GM21737 (cell line): ENCODE measurements at regions not wholly inside any gene's neighbourhood (a gene's known extent, or its start where the extent isn't known, plus 50 kb on each side); places are given as distances from the start of the nearest gene placed in this dataset.

Experiments used
- ATAC-seq: cut with Tn5 transposase; IDR thresholded peaks from one replicate; pipeline ENCODE4 v1.9.1; 2021; ENCODE audit warnings: mild to moderate bottlenecking, moderate library complexity; ENCODE audit not compliant: unreplicated experiment

DNA sequence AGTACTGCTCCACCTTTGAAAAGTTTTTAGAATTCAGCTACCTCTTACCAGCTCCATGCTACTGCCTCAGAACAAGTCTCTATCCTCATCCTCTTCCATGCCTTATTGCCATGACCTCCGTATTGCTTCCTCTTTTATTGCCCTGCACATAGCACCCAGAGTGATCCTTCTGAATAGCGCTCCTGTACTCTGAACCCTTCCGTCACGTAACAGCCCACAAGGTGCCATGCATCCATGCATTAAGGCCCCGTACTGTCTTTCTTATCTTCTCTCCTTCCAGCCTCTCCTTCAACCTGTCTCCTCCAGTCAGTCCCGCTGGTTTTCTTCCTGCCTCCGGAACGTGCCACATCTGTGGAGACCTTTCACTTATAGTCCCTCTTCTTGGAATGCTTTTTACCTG is 273.3 kb upstream of the SEMA6A start:
- no peak for ATAC-seq

DNA sequence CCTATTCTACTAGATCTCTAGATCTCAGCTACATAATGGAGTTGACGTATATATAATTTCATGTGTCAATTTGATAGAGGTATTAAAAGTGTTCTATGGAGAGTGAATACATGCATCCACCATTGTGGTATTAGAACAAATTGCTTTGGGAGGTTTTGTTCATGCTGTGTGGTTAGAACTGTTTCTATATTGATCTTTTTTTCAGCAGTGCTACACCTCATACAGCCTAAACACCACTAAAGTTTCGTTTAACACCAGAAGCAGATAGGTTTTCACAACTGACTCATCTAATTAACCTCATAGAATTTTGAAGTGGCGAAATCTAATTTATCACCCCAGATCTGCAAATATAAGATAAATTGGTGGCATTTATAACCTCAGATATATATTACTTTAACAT is 269.4 kb upstream of the SEMA6A start:
- no peak for ATAC-seq

DNA sequence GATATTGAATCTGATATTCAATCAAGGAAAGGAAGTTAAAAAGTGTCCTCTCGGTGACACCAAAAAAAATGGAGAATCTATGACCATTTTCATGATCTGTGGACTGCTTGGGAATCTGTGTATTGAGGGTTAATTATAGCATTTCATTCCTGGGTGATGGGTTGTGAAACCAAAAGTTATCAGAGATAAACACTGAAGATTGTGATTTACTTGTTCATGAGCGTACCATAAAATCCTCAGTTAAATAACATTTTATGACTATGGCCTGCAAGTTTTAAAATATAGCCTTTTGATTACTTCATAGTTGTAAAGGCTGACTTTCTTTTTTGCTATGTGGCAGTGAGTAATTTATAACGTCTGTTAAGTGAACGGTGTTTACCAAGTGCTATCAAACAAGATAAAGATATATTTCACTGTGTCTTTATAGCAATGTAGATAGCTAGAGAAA is 267.9 kb upstream of the SEMA6A start:
- no peak for ATAC-seq

DNA sequence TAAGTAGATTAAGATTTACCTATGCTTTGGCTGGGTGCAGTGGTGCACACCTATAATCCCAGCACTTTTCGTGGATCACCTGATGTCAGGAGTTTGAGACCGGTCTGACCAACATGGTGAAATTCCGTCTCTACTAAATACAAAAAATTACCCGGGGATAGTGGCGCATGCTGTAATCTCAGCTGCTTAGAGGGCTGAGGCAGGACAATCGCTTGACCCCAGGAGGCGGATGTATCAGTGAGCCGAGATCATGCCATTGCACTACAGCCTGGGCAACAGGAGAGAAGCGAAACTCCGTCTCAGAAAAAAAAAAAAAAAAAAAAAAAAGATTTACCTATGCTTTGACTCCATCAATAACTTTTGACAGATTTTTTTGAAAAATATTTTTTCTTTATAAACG is 267.1 kb upstream of the SEMA6A start:
- ATAC-seq = no peak

DNA sequence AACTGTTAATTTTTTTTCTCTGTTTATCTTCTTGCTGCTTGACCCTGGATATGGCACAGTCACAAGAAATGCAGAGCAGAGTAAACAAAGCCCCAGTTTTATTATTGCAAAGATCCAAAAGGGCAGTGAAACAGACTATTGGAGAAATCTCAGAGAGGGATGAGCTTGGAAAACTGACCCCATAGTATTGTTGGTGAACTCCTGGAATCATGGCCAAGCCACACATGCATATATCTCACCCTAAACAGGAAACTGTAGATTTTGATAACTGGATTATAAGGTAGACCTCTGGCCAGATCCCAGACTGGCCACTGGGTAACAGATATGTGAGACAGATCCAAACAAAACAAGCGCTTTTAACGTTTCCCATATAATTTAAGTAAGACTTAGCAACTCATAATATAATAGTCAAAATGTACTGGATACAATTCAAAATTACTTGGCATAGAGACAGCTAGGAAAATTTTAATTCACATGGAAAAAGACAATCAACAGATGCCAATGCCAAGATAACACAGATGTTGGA is 263.5 kb upstream of the SEMA6A start:
- no peak for ATAC-seq

DNA sequence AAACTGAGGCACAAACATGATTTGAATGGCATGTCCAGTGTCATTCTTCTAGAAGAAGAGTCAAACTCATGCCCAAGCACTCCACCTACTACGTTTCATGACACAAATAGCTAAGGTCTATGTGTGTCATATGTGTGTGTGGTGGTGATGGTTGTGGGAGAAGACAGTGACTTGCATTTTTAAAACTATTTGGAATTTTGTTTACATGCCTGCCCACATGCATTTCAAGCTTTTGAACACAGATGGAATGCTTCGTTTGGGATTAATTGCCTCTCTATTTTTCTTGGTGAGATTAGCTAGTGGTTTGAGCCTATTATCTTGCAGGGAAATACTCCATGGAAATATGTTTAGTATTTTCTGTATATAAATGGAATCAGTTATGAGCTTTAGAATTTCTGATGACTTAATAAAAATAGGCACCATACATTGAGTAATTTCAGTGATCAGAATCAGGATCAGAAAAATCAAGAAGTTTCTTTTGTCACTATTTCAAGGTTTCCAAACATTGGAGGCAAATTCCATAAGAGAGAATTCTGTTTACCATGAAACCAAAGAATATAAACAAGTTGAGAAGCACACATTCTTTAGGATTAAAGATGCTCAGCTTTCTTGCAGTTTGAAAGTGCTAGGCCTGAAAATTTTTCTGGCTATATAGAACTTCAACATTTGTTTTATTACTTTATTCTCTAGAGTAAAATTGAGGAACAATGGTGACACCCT is 260.3 kb upstream of the SEMA6A start:
- ATAC-seq = no peak

DNA sequence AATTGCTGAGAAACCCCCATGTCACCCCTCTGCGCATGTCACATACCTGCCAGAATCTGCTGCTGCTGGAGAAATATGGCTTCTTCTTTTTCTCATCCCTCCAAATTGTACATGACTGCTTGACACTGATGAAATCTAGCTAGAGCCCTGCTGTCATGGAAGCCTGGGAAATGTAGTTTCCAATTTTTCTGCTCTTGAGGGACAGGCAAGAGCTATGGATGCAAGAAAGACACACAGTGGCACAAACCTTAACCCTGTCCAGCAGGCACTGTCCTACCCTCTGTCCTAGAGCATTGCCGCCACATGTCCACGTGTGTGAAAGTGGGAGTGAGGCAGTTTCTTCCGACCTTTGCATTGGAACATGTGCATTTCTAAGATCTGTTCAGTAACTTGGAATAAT is 255.5 kb upstream of the SEMA6A start:
- ATAC-seq = no peak

DNA sequence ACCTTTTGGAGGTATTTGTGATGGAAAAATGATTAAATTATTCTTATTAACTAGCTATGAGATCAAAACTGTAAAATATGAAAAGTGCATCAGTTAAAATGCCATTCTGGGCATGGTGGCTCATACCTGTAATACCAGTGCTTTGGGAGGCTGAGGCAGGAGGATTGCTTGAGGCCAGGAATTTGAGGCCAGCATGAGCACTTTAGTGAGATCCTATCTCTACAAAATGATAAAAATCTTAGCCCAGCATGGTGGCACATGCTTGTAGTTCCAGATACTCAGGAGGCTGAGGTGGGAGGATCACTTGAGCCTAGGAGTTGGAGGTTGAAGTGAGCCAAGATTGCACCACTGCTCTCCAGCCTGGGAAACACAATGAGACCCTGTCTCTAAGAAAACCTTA is 252.5 kb upstream of the SEMA6A start:
- no peak for ATAC-seq

DNA sequence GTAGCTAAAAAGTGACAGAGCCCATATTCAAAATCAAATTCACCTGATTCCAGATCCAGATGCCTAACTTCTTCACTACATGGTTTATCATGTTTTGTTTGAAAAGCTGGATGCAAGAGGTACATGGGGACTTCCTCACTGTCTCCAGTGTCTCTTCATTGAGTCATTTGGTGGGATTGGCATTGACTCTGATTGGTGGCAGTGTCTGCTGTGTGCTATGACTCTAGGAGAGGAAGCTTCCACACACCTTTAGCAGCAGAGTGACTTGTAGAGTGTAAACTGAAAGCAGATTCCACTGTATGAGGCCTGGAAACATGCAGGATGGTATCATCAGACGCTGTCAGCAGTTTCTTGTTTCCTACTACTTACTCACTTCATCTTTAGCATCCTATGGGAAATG is 250.9 kb upstream of the SEMA6A start:
- ATAC-seq = no peak

DNA sequence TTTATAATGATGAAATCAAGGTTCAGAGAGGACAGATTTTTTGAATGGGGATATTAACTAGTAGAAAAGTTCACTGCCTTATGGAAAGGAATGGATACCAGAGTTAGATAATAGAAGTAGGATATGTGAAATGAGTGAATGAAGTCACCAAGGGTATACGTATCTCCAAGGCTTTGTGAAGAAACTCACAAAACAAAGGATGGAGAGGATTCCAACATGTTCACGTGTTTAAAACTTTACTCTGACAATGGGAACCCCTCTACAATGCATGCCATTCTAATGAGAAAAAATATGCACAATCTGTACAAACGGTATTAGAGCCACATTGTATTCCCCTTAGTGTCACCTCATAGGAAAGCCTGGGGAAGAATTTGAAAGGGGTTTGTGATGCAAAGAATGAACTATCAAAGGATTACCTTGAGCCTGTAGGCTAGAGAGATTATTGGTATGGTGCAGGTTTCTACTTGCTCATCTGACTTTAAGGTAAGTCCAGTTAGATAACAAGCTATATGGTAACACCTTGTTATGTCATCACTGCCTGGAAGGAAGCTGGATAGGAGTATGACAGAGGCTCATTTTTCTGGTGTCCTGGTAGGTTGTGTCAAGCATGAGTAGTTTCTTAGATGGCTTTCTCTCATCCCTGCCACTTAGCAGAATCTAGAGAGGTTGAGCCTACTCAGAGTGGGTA is 250.3 kb upstream of the SEMA6A start:
- ATAC-seq = no peak

DNA sequence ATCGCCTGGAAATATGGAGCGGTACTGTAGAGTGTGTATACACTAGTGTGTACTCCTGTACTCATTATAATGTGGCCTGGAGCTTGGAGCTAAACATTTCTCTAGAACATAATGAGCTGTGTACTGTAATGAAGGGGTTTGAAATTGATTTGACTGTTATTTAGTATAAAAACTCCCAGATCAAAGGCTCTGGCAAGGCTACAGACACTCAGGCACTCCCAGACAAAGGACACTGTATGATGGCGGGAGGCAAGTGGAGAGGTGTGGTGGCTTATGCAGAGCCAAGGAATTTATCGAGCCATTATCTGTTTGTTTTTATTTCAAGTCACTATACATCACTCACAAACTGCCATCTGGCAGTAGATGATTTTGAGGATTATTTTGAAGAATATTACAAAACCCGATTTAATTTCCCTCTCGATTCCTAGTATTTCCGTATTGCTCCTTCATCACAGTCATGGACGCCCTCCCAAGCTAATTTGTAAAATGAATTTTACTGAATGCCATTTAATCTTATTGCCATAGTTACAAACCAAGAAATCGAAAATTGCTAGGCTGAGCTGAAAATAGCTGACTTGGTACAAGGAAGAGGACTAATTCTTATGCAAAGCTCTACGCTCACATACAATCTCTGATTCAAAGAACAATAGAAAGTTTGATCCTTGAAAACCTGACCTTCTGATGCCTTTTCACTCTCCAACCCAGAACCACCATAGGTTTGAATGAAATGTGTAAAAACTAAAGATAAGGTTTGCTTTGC is 240.2 kb upstream of the SEMA6A start:
- ATAC-seq = no peak

DNA sequence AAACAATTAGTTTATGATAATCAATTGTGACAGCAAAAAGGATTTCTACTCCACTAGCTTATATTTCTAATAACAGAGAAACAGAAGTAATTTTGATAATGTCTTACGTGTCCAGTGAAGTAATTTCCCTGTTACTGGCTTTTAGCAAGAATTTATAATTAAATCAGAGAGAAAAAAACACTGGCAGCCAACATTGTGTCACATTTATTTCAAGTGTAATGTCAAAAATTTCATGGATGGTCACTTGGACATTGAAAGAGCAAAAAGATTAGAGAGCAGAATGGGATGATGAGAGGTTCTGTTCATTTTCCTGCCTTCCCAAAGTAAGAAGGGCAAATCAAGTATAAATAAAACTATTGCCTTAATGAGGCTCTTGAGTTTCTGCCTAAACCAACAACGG is 239.3 kb upstream of the SEMA6A start:
- no peak for ATAC-seq

DNA sequence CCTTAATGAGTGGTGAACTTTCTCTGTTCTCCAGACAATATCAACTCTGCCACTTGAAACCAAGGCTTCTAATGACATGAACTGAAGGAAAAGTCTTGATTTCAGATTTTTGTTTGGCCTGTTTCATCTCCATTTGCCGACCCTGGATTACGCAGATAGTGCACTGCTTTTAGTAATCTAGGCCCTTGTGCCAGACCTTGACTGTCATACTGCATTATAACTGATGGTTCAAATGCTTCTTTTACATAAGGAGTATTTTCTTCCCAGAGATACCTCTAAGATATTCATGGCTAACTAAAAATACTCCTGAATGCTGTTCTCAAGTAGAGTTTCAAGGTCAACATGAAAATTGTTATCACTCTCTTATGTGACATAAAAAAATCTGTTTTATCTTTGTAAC is 238.7 kb upstream of the SEMA6A start:
- ATAC-seq = no peak

DNA sequence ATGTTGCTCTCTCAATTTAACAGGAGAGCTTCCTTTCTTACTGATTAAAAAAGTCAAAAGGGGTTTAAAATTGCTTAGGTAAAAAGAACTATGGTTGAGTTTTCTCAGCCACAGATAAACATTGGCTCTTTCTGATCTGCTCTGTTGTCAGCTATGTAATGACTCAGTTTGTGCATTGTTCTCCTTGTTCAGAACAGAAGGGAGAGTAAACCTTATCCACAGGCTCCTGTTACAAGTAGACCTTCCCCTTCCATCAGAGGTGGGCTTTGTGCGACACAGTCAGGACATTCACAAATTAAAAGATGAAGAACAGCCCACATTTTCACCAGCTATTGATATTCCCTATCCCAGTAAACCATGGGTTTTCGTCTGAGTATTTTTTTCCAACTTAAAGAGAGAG is 236.3 kb upstream of the SEMA6A start:
- no peak for ATAC-seq

DNA sequence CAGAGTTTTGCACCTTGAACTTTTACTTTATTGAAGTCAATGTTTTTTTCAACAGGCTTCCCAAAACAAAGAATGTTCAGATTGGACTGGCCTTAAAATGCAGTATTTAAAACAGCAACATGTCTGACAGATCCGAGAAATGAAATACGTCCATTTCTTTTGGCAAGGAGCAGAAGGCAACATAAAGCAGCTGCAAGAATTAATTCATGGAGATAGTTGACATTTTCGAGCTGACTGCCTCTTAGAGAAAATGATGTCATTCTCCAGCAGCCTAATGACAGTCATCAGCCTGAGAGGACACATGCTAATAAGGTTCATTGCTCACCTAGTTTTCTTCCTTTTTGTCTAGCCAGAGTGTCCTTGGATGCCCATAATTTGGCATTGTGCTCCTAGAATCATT is 232.2 kb upstream of the SEMA6A start:
- no peak for ATAC-seq

DNA sequence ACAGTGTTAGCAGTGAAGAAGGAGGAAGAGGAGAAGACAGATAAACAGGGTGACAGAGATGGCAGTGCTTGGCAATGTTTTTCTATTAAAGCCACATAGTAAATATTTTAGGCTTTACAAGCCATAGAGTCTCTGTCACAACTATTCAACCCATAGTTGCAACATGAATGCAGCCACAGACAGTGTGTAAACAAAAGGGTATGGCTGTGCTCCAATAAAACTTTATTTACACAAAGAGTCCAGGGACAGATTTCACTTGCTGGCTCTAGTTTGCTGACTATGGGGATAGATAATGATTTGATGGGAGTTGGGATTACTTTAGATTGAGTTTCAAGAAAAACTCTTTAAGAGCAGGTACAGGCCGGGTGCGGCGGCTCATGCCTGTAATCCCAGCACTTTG is 224.8 kb upstream of the SEMA6A start:
- ATAC-seq = no peak

DNA sequence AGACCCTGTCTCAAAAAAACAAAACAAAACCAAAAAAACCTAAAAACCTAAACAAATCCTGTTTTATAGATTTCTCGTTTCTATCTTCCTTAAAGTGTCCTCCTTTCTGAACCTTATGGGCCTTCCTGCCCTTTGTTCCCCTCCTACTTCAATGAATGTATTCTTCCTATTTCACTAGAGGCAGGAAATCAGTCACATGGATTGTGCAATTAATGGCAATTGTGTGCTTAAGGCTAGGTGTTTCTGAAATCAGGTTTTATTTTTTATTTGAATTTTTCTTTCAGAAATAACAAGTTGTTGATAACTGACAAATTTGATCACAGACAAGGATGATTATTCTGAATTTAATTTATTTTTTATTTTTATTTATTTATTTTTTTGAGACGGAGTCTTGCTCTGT is 220.6 kb upstream of the SEMA6A start:
- no peak for ATAC-seq

DNA sequence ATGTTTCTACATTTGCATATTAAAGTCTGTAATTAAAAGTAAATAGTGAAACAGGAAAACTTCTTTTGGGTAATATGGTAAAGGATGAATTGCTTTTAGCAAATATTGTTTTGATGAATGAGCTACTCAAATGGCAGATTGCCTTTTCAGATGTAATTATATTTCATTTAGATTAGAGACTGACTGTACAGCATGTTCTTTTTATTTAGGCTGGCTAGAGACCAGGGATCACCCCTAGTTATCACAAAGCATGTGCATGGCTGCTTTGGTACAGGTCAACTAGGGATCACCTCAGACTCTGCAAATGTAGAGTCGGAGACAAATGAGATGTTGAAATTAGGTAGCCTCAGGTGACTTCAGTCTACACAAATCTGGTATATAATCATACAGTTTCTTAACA is 214.9 kb upstream of the SEMA6A start:
- no peak for ATAC-seq

DNA sequence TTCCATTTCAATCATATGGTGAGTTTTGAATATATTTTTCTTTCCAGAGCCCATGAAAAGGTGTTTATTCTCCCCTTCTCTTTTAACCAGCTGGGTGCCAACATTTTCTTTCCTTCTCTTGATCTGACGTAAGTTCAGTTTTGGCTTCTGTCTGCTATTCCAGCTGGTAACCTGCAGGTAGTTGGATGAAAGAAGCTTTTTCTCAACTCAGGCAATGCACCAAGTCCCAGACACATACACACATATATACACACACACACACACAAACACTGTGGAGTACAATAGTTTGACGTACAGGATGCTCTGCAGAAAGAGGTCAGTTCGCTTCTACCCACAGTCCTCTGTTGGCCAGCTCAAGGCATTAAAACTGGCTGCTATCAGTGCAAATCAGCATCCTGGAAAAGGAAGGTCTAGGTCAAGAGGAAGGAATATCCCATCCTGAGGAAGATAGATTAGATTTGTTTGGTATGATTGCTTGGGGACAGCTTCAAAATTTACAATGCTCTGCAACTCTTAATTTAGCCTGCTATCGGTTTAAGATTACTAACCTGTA is 214.3 kb upstream of the SEMA6A start:
- ATAC-seq = no peak

DNA sequence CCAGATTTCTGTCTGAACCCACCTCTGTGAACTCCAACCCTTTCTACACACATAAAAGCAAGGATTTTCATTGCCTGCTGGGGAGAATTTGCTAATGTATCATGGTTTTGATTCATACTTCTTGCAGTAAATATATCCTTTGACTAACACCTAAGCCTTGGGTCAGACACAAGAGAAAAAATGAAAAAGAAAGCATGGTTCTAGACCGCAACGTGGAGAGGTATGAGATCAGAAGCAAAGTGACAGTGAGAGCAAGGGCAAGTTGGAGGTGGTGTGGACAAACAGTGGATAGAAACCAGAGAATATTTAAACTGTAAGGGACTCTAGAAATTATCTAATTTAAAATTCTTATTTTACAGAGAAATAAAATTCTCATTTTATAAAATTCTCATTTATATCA is 212.9 kb upstream of the SEMA6A start:
- no peak for ATAC-seq

DNA sequence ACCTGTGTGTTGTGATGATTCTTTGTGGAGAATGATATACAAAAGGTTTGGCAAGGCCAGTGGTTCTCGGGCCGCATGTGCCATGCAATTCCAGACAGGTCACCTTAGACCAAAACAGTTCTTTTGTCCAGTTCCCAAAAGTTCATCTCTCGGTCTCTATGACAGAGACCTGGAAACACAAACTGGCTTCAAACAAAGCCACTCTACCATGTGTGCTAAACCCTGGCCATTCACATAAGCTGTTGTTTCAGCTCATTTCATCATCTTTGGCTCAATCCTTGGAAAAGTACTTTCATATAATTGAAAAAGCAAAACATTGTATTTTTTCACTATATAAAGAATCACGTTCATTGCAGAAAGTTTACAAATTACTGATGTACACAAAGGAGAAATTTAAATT is 210.5 kb upstream of the SEMA6A start:
- no peak for ATAC-seq

DNA sequence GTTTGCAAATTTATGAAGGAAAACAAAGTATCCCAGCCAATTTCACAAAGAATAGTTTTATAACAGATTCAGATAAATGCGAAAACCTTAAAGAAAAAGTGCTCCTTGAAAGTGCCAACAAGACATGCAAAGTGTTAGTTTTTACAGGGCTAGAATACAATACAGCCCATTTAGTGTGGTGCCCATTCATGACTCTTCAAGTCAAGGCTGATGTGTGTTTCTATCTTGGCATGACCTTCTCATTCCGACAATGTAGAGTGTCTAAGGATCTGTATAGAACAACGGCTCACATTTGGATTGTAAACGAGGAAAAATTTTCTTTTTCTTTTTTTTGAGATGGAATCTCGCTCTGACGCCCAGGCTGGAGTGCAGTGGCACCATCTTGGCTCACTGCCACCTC is 205.2 kb upstream of the SEMA6A start:
- ATAC-seq = no peak
